Neural progenitor cell (in vitro differentiated cells): ENCODE measurements at regions not wholly inside any gene's neighbourhood (a gene's known extent, or its start where the extent isn't known, plus 50 kb on each side); places are given as distances from the start of the nearest gene placed in this dataset.

ENCODE experiments used
- DNase-seq: peaks from one replicate; pipeline ENCODE4 v3.0.0-alpha.2; 2016; ENCODE audit warnings: low spot score
- H2AFZ ChIP-seq: fragments of 200-600 bp; sonication (generic); replicated peaks from 2 replicates; pipeline ENCODE4 v1.6.1; 2016; ENCODE audit warnings: antibody characterized with exemption
- H3F3A ChIP-seq: fragments of 200-600 bp; sonication (generic); 2 replicates; pipeline ENCODE4 v1.6.1; 2016; ENCODE audit warnings: antibody characterized with exemption, low read depth
- H3K27ac ChIP-seq: fragments of 200-600 bp; sonication (generic); 2 replicates; pipeline ENCODE4 v1.5.1; 2016; ENCODE audit warnings: mild to moderate bottlenecking
- H3K27me3 ChIP-seq: fragments of 200-600 bp; sonication (generic); 2 replicates; pipeline ENCODE4 v1.6.1; 2016; ENCODE audit warnings: mild to moderate bottlenecking, moderate library complexity
- H3K36me3 ChIP-seq: fragments of 200-600 bp; sonication (generic); 2 replicates; pipeline ENCODE4 v1.5.1; 2016
- H3K4me1 ChIP-seq: fragments of 200-600 bp; sonication (generic); 2 replicates; pipeline ENCODE4 v1.6.1; 2016; ENCODE audit warnings: mixed run types
- H3K4me2 ChIP-seq: fragments of 200-600 bp; sonication (generic); 2 replicates; pipeline ENCODE4 v1.6.1; 2016
- H3K4me3 ChIP-seq: fragments of 200-600 bp; sonication (generic); 2 replicates; pipeline ENCODE4 v1.5.1; 2016
- H3K79me2 ChIP-seq: fragments of 200-600 bp; sonication (generic); 2 replicates; pipeline ENCODE4 v1.6.1; 2016; ENCODE audit warnings: low read depth
- H3K9ac ChIP-seq: fragments of 200-600 bp; sonication (generic); 2 replicates; pipeline ENCODE4 v1.6.1; 2016
- H3K9me3 ChIP-seq: fragments of 200-600 bp; sonication (generic); 2 replicates; pipeline ENCODE4 v1.5.1; 2016; ENCODE audit warnings: low read depth
- H4K20me1 ChIP-seq: fragments of 200-600 bp; sonication (generic); 2 replicates; pipeline ENCODE4 v1.6.1; 2016; ENCODE audit warnings: low read depth
- H3K27ac Mint-ChIP-seq: 3 replicates; pipeline ENCODE4 v1.8.0; 2021; ENCODE audit warnings: mixed read lengths
- H3K27me3 Mint-ChIP-seq: 2 replicates; pipeline ENCODE4 v1.8.0; 2022; ENCODE audit warnings: low read depth, mild to moderate bottlenecking, inconsistent platforms, moderate library complexity, mixed read lengths; ENCODE audit not compliant: insufficient read depth
- H3K36me3 Mint-ChIP-seq: 3 replicates; pipeline ENCODE4 v1.8.0; 2021; ENCODE audit warnings: mixed read lengths
- H3K4me1 Mint-ChIP-seq: 3 replicates; pipeline ENCODE4 v1.8.0; 2021; ENCODE audit warnings: mixed read lengths
- H3K4me3 Mint-ChIP-seq: 3 replicates; pipeline ENCODE4 v1.8.0; 2021; ENCODE audit warnings: mild to moderate bottlenecking, moderate library complexity, mixed read lengths
- H3K9me3 Mint-ChIP-seq: 3 replicates; pipeline ENCODE4 v1.8.0; 2020; ENCODE audit warnings: mixed read lengths
- EZH2 ChIP-seq: fragments of 200-600 bp; sonication (generic); IDR thresholded peaks from 2 replicates; pipeline ENCODE4 v1.6.1; 2017; ENCODE audit warnings: antibody characterized with exemption, mild to moderate bottlenecking, moderate library complexity
- EZH2phosphoT487 ChIP-seq: fragments of 200-600 bp; sonication (generic); IDR thresholded peaks from 2 replicates; pipeline ENCODE4 v1.6.1; 2017; ENCODE audit warnings: antibody characterized with exemption
- TF ChIP-seq, protein P1 (sequence below): fragments of 200-600 bp; sonication (generic); IDR thresholded peaks from 2 replicates; pipeline ENCODE4 v1.5.1; 2017; ENCODE audit warnings: antibody characterized with exemption, mild to moderate bottlenecking

DNA sequence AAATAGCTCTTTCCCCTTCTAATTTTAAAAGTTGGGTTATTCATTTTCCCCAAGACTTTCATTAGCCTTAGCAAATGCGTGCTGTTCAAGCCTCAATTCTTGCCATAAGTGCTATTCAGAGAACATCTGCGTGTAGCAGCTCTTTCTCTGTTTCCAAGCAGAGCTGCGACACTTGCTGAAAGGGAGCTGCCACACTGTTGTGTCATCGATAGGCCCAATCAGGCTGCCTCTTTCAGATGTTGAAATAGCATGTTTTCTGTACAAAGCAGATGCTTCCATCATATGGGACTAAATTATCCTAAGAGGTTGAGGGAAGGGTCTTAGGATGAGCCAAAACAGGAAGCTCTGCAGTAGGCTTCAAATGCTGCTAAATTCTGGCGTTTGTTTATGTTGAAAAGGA lies 220.9 kb upstream of the CDC14C start:
- Histone ChIP-seq H3K4me1 (peaks cover 7% of the 10 kb centered on the region), H3K27me3 (no peaks in the 10 kb centered on the region), H3K9ac (no peak overlapping the region), H3K4me2 (no peak overlapping the region), H3K9me3 (no peaks in the 10 kb centered on the region), H4K20me1 (no peaks in the 10 kb centered on the region), H3K27ac (no peak overlapping the region), H3K36me3 (no peaks in the 10 kb centered on the region), H3K79me2 (no peaks in the 10 kb centered on the region), H3K4me3 (no peak overlapping the region), H3F3A (peaks cover 6% of the 10 kb centered on the region), H2AFZ (peak overlapping the region; percentile 45)
- H3K4me1 Mint-ChIP-seq, result peaks cover 8% of the 10 kb centered on the region
- no peaks in the 10 kb centered on the region for H3K9me3 Mint-ChIP-seq
- peaks cover 2% of the 10 kb centered on the region for H3K27me3 Mint-ChIP-seq
- DNase-seq, result no peak
- H3K36me3 Mint-ChIP-seq, result no peaks in the 10 kb centered on the region
- H3K27ac Mint-ChIP-seq, result no peak overlapping the region
- no peak overlapping the region for H3K4me3 Mint-ChIP-seq
- TF ChIP-seq, protein P1, sequence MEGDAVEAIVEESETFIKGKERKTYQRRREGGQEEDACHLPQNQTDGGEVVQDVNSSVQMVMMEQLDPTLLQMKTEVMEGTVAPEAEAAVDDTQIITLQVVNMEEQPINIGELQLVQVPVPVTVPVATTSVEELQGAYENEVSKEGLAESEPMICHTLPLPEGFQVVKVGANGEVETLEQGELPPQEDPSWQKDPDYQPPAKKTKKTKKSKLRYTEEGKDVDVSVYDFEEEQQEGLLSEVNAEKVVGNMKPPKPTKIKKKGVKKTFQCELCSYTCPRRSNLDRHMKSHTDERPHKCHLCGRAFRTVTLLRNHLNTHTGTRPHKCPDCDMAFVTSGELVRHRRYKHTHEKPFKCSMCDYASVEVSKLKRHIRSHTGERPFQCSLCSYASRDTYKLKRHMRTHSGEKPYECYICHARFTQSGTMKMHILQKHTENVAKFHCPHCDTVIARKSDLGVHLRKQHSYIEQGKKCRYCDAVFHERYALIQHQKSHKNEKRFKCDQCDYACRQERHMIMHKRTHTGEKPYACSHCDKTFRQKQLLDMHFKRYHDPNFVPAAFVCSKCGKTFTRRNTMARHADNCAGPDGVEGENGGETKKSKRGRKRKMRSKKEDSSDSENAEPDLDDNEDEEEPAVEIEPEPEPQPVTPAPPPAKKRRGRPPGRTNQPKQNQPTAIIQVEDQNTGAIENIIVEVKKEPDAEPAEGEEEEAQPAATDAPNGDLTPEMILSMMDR, result no peak
- TF ChIP-seq EZH2, result no peak
- TF ChIP-seq EZH2phosphoT487, result no peak

DNA sequence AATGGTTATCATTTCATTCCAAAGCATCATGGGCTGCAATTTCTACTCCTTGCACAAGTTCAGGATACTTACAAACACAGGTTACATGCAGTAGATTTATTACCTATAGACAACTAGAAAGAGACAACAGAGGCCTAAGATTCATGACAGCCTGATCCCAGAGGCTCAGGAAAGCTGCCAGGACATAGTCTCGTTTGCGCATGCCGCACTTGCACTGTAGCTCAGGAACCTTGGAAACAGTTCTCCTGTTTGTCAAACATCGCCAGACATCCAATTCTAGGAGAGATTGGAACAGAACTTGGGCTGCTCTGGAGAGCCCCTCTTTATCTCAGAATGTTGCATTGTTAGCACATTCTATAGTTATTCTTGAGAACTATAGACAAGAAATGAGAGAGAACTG lies 216.2 kb upstream of the CDC14C start:
- H3K9ac ChIP-seq, result no peak overlapping the region
- peak; percentile 7 for DNase-seq
- no peak overlapping the region for H2AFZ ChIP-seq
- Mint-ChIP-seq H3K4me3 (no peak overlapping the region), H3K27ac (no peak overlapping the region), H3K36me3 (no peaks in the 10 kb centered on the region), H3K9me3 (peaks cover 2% of the 10 kb centered on the region), H3K27me3 (peaks cover 2% of the 10 kb centered on the region), H3K4me1 (peaks cover 7% of the 10 kb centered on the region)
- H3K36me3 ChIP-seq, result no peaks in the 10 kb centered on the region
- peak overlapping the region; percentile 8 for H3K27ac ChIP-seq
- peaks cover 12% of the 10 kb centered on the region for H3F3A ChIP-seq
- H3K4me2 ChIP-seq, result no peak overlapping the region
- H3K4me1 ChIP-seq, result peaks cover 13% of the 10 kb centered on the region
- TF ChIP-seq EZH2, result no peak
- TF ChIP-seq, protein P1, result no peak
- no peak for TF ChIP-seq EZH2phosphoT487
- no peak overlapping the region for H3K4me3 ChIP-seq
- H3K9me3 ChIP-seq, result no peaks in the 10 kb centered on the region
- H4K20me1 ChIP-seq, result no peaks in the 10 kb centered on the region
- no peaks in the 10 kb centered on the region for H3K27me3 ChIP-seq
- no peaks in the 10 kb centered on the region for H3K79me2 ChIP-seq

DNA sequence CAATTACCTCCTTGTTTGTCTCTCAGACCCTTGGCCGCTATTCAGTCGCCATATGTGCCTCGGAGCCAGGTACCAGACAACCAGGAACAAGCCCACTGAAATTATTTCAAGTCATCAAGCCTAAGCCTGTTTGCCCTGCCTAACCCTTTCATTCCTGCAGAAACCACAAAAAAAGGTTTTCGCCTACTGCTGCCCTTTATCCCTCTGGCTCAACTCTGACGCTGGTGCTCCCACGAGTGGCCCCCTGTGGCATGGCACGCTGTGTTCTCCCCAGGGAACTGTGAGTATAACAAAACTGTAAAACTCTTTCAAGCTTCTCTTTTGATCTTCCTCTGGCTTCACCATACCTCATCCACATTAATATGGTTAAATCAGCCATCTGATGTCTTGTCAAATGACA lies 215.7 kb upstream of the CDC14C start:
- Histone ChIP-seq H3K4me3 (no peak overlapping the region), H3K27me3 (no peaks in the 10 kb centered on the region), H2AFZ (no peak overlapping the region), H4K20me1 (no peaks in the 10 kb centered on the region), H3K9me3 (no peaks in the 10 kb centered on the region), H3K27ac (peak overlapping the region; percentile 8), H3K9ac (no peak overlapping the region), H3F3A (peaks cover 12% of the 10 kb centered on the region), H3K36me3 (no peaks in the 10 kb centered on the region), H3K79me2 (no peaks in the 10 kb centered on the region), H3K4me2 (no peak overlapping the region), H3K4me1 (peaks cover 13% of the 10 kb centered on the region)
- peaks cover 2% of the 10 kb centered on the region for H3K9me3 Mint-ChIP-seq
- H3K27ac Mint-ChIP-seq, result peak overlapping the region; percentile 57
- H3K27me3 Mint-ChIP-seq, result peaks cover 2% of the 10 kb centered on the region
- DNase-seq, result peak; percentile 68
- H3K4me3 Mint-ChIP-seq, result no peak overlapping the region
- peaks cover 7% of the 10 kb centered on the region for H3K4me1 Mint-ChIP-seq
- H3K36me3 Mint-ChIP-seq, result no peaks in the 10 kb centered on the region
- no peak for TF ChIP-seq EZH2
- TF ChIP-seq, protein P1, result no peak
- TF ChIP-seq EZH2phosphoT487, result no peak
